ENCODE measurements at regions not wholly inside any gene's neighbourhood (a gene's known extent, or its start where the extent isn't known, plus 50 kb on each side); places are given as distances from the start of the nearest gene placed in this dataset.

DNA sequence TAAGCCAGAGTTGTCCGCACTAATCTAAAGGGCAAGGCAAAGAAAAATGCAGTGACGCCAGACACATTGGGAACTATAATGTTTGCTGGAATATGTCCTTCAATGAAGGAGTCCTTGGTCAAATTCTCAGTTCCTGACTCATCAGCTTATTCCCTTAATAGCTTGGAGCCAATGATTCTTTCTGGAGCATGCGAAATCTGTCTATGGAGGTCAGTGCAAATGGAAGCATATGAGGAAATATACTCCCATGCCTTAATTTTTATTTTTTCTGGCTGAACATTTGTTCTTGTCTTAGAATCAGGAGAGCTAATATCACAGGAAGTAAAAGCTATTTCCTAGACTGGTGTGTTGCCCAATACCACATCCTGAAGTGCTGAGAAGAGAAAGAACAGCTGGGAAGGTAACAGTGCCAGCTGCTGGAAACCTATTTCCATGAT lies 289.8 kb upstream of the SPRY2 start:
- intact Hi-C loops (cut with micrococcal nuclease) = no loop called here

GRCh38 chr13:80618781-80619180 lies 277.9 kb upstream of the SPRY2 start:
- Histone ChIP-seq H3K4me3 (ENCODE audit: low read length) (no peak overlapping the region), H3K36me3 (ENCODE audit: low read depth, low read length) (no peaks in the 10 kb centered on the region), H3K4me2 (ENCODE audit: low read length) (no peak overlapping the region), H3K27ac (ENCODE audit: low read length) (no peak overlapping the region), H3F3A (ENCODE audit: low read length, unreplicated experiment) (no peaks in the 10 kb centered on the region), H3K27me3 (ENCODE audit: low read length) (no peaks in the 10 kb centered on the region), H3K9me3 (ENCODE audit: low read length) (no peaks in the 10 kb centered on the region), H3K4me1 (ENCODE audit: insufficient read depth, low read length) (no peaks in the 10 kb centered on the region), H3K9ac (ENCODE audit: low read length) (no peak overlapping the region), H3K9me2 (replicated peaks; ENCODE audit: low read length) (no peaks in the 10 kb centered on the region), H2AFZ (ENCODE audit: low read length) (no peak overlapping the region), H3K79me2 (ENCODE audit: low read length) (no peaks in the 10 kb centered on the region), H4K20me1 (ENCODE audit: low read length) (no peaks in the 10 kb centered on the region)
- BruUV-seq (replicated peaks) = no TSS peak
- intact Hi-C loops (cut with micrococcal nuclease) = no loop called here
- POLR2A ChIA-PET (ENCODE audit: unreplicated experiment) = no interaction called here
- TF ChIP-seq EZH2phosphoT487 (IDR thresholded peaks at IDR 0.05; ENCODE audit: borderline replicate concordance, low read length) = no peak
- TF ChIP-seq CTCF (conservative IDR thresholded peaks at IDR 0.05; ENCODE audit: low read depth, low read length) = no peak
- TF ChIP-seq EZH2 (IDR thresholded peaks at IDR 0.05; ENCODE audit: low read length, unreplicated experiment) = no peak
- no peak for DNase-seq
- ATAC-seq = no peak
- CTCF ChIA-PET = no interaction called here

More for the DNA sequence above, 289.8 kb upstream of the SPRY2 start:
- Histone ChIP-seq H3K27ac (ENCODE audit: low read length) (no peak overlapping the region), H3K9me3 (ENCODE audit: low read length) (no peaks in the 10 kb centered on the region), H3F3A (ENCODE audit: low read length, unreplicated experiment) (no peaks in the 10 kb centered on the region), H3K79me2 (ENCODE audit: low read length) (no peaks in the 10 kb centered on the region), H3K4me2 (ENCODE audit: low read length) (no peak overlapping the region), H3K4me3 (ENCODE audit: low read length) (no peak overlapping the region), H4K20me1 (ENCODE audit: low read length) (no peaks in the 10 kb centered on the region), H3K4me1 (ENCODE audit: insufficient read depth, low read length) (no peaks in the 10 kb centered on the region), H2AFZ (ENCODE audit: low read length) (no peak overlapping the region), H3K36me3 (ENCODE audit: low read depth, low read length) (no peaks in the 10 kb centered on the region), H3K27me3 (ENCODE audit: low read length) (no peaks in the 10 kb centered on the region), H3K9ac (ENCODE audit: low read length) (no peak overlapping the region), H3K9me2 (replicated peaks; ENCODE audit: low read length) (no peaks in the 10 kb centered on the region)
- BruUV-seq (replicated peaks) = no TSS peak
- ChIA-PET CTCF (no interaction called here), POLR2A (ENCODE audit: unreplicated experiment) (interaction anchor here (0.6 kb wide), 1 partner anchor 118 kb away, joined by 3 read pairs; no protein-coding TSS in a partner anchor)
- ATAC-seq (no peak), DNase-seq (peak; percentile 4)
- TF ChIP-seq EZH2 (IDR thresholded peaks at IDR 0.05; ENCODE audit: low read length, unreplicated experiment) (no peak), CTCF (conservative IDR thresholded peaks at IDR 0.05; ENCODE audit: low read depth, low read length) (no peak), EZH2phosphoT487 (IDR thresholded peaks at IDR 0.05; ENCODE audit: borderline replicate concordance, low read length) (no peak)

GRCh38 chr13:80612804-80613203 lies 271.9 kb upstream of the SPRY2 start:
- H3K27me3 ChIP-seq (ENCODE audit: low read length) = no peaks in the 10 kb centered on the region
- ATAC-seq (no peak), DNase-seq (no peak)
- no peaks in the 10 kb centered on the region for H3K9me3 ChIP-seq (ENCODE audit: low read length)
- H3K36me3 ChIP-seq (ENCODE audit: low read depth, low read length) = no peaks in the 10 kb centered on the region
- intact Hi-C loops (cut with micrococcal nuclease) = no loop called here
- H3K9me2 ChIP-seq (replicated peaks; ENCODE audit: low read length) = no peaks in the 10 kb centered on the region
- CTCF ChIA-PET = no interaction called here
- no peak overlapping the region for H2AFZ ChIP-seq (ENCODE audit: low read length)
- POLR2A ChIA-PET (ENCODE audit: unreplicated experiment) = no interaction called here
- H3K4me1 ChIP-seq (ENCODE audit: insufficient read depth, low read length) = no peaks in the 10 kb centered on the region
- H3K4me3 ChIP-seq (ENCODE audit: low read length) = no peak overlapping the region
- BruUV-seq (replicated peaks) = no TSS peak
- no peak overlapping the region for H3K27ac ChIP-seq (ENCODE audit: low read length)
- H3F3A ChIP-seq (ENCODE audit: low read length, unreplicated experiment) = no peaks in the 10 kb centered on the region
- H4K20me1 ChIP-seq (ENCODE audit: low read length) = no peaks in the 10 kb centered on the region
- no peak overlapping the region for H3K9ac ChIP-seq (ENCODE audit: low read length)
- H3K4me2 ChIP-seq (ENCODE audit: low read length) = no peak overlapping the region
- H3K79me2 ChIP-seq (ENCODE audit: low read length) = no peaks in the 10 kb centered on the region
- TF ChIP-seq CTCF (conservative IDR thresholded peaks at IDR 0.05; ENCODE audit: low read depth, low read length) (no peak), EZH2phosphoT487 (IDR thresholded peaks at IDR 0.05; ENCODE audit: borderline replicate concordance, low read length) (no peak), EZH2 (IDR thresholded peaks at IDR 0.05; ENCODE audit: low read length, unreplicated experiment) (no peak)
